ENCODE measurements at regions not wholly inside any gene's neighbourhood (a gene's known extent, or its start where the extent isn't known, plus 50 kb on each side); places are given as distances from the start of the nearest gene placed in this dataset.

- Mint-ChIP-seq H3K9me3 (peaks cover 0 to 2% (median 0%) of the 10 kb centered on the region in 7 donors), H3K4me1 (no peaks in the 10 kb centered on the region), H3K27ac (no peak overlapping the region), H3K36me3 (no peaks in the 10 kb centered on the region), H3K27me3 (no peaks in the 10 kb centered on the region), H3K4me3 (no peak overlapping the region)
- ATAC-seq (ENCODE audit: low read depth in 2 of 2), result no peak
- DNase-seq, result no peak
These were observed 367.4 kb downstream of the FBXO15 start for GRCh38 chr18:73780218-73780617.

- no peaks in the 10 kb centered on the region for H3K27me3 Mint-ChIP-seq
- H3K9me3 Mint-ChIP-seq, result no peaks in the 10 kb centered on the region
- H3K36me3 Mint-ChIP-seq, result no peaks in the 10 kb centered on the region
- ATAC-seq (ENCODE audit: low read depth in 2 of 2) (no peak), DNase-seq (no peak)
- H3K27ac Mint-ChIP-seq, result no peak overlapping the region
- no peak overlapping the region for H3K4me3 Mint-ChIP-seq
- no peaks in the 10 kb centered on the region for H3K4me1 Mint-ChIP-seq
These were observed 369.6 kb downstream of the FBXO15 start for GRCh38 chr18:73778032-73778359.

GRCh38 chr18:73777356-73778031 lies 370.1 kb downstream of the FBXO15 start:
- no peak overlapping the region for H3K4me3 Mint-ChIP-seq
- no peak overlapping the region for H3K27ac Mint-ChIP-seq
- H3K9me3 Mint-ChIP-seq, result no peaks in the 10 kb centered on the region
- no peak for DNase-seq
- no peak for ATAC-seq (ENCODE audit: low read depth in 2 of 2)
- H3K27me3 Mint-ChIP-seq, result no peaks in the 10 kb centered on the region
- no peaks in the 10 kb centered on the region for H3K4me1 Mint-ChIP-seq
- no peaks in the 10 kb centered on the region for H3K36me3 Mint-ChIP-seq

- ATAC-seq (ENCODE audit: low read depth in 2 of 2) (no peak), DNase-seq (no peak)
- H3K4me1 Mint-ChIP-seq, result no peaks in the 10 kb centered on the region
- H3K9me3 Mint-ChIP-seq, result no peaks in the 10 kb centered on the region
- H3K36me3 Mint-ChIP-seq, result no peaks in the 10 kb centered on the region
- H3K27ac Mint-ChIP-seq, result no peak overlapping the region
- no peak overlapping the region for H3K4me3 Mint-ChIP-seq
- H3K27me3 Mint-ChIP-seq, result no peaks in the 10 kb centered on the region
These were observed 372.7 kb downstream of the FBXO15 start for GRCh38 chr18:73774811-73775509.

- Mint-ChIP-seq H3K4me1 (peaks cover 2 to 16% (median 14%) of the 10 kb centered on the region in 3 donors), H3K4me3 (no peak overlapping the region), H3K27ac (no peak overlapping the region), H3K9me3 (no peaks in the 10 kb centered on the region), H3K27me3 (peaks cover 0 to 4% (median 0%) of the 10 kb centered on the region in 3 donors), H3K36me3 (no peaks in the 10 kb centered on the region)
- no peak for ATAC-seq (ENCODE audit: low read depth in 2 of 2)
- no peak for DNase-seq
These were observed 379.6 kb downstream of the FBXO15 start for GRCh38 chr18:73768043-73768442.

- H3K4me3 Mint-ChIP-seq, result no peak overlapping the region
- H3K27ac Mint-ChIP-seq, result peak overlapping the region in 2 of 6 donors; percentile 2 to 77
- H3K36me3 Mint-ChIP-seq, result no peaks in the 10 kb centered on the region
- DNase-seq (no peak), ATAC-seq (ENCODE audit: low read depth in 2 of 2) (peak in 1 of 2 donors; percentile 23)
- no peaks in the 10 kb centered on the region for H3K9me3 Mint-ChIP-seq
- peaks cover 0 to 4% (median 0%) of the 10 kb centered on the region in 3 donors for H3K27me3 Mint-ChIP-seq
- peaks cover 2 to 16% (median 14%) of the 10 kb centered on the region in 3 donors for H3K4me1 Mint-ChIP-seq
These were observed 380.6 kb downstream of the FBXO15 start for GRCh38 chr18:73766910-73767515.

GRCh38 chr18:73758446-73758845 lies 389.2 kb downstream of the FBXO15 start:
- Mint-ChIP-seq H3K4me1 (no peaks in the 10 kb centered on the region), H3K27me3 (no peaks in the 10 kb centered on the region)
- no peak for DNase-seq

GRCh38 chr18:73756256-73757091 lies 391.2 kb downstream of the FBXO15 start:
- H3K4me1 Mint-ChIP-seq, result no peaks in the 10 kb centered on the region
- no peaks in the 10 kb centered on the region for H3K9me3 Mint-ChIP-seq
- ATAC-seq (ENCODE audit: low read depth in 2 of 2) (no peak), DNase-seq (no peak)
- H3K27ac Mint-ChIP-seq, result no peak overlapping the region
- no peak overlapping the region for H3K4me3 Mint-ChIP-seq
- no peaks in the 10 kb centered on the region for H3K36me3 Mint-ChIP-seq
- no peaks in the 10 kb centered on the region for H3K27me3 Mint-ChIP-seq

More at GRCh38 chr18:73758446-73758845, 389.2 kb downstream of the FBXO15 start:
- Mint-ChIP-seq H3K36me3 (no peaks in the 10 kb centered on the region), H3K27ac (no peak overlapping the region), H3K4me3 (no peak overlapping the region), H3K9me3 (no peaks in the 10 kb centered on the region)
- no peak for ATAC-seq (ENCODE audit: low read depth in 2 of 2)

GRCh38 chr18:73752965-73753364 lies 394.7 kb downstream of the FBXO15 start:
- no peaks in the 10 kb centered on the region for H3K36me3 Mint-ChIP-seq
- no peak for ATAC-seq (ENCODE audit: low read depth in 2 of 2)
- no peak for DNase-seq

GRCh38 chr18:73752546-73752945 lies 395.1 kb downstream of the FBXO15 start:
- no peak overlapping the region for H3K27ac Mint-ChIP-seq
- no peaks in the 10 kb centered on the region for H3K9me3 Mint-ChIP-seq
- no peaks in the 10 kb centered on the region for H3K36me3 Mint-ChIP-seq
- no peak for ATAC-seq (ENCODE audit: low read depth in 2 of 2)
- no peaks in the 10 kb centered on the region for H3K27me3 Mint-ChIP-seq
- no peak overlapping the region for H3K4me3 Mint-ChIP-seq
- DNase-seq, result no peak
- H3K4me1 Mint-ChIP-seq, result no peaks in the 10 kb centered on the region

More at GRCh38 chr18:73752965-73753364, 394.7 kb downstream of the FBXO15 start:
- no peak overlapping the region for H3K27ac Mint-ChIP-seq
- no peaks in the 10 kb centered on the region for H3K27me3 Mint-ChIP-seq
- no peaks in the 10 kb centered on the region for H3K9me3 Mint-ChIP-seq
- H3K4me3 Mint-ChIP-seq, result no peak overlapping the region
- no peaks in the 10 kb centered on the region for H3K4me1 Mint-ChIP-seq

- H3K9me3 Mint-ChIP-seq, result no peaks in the 10 kb centered on the region
- H3K4me1 Mint-ChIP-seq, result no peaks in the 10 kb centered on the region
- H3K27me3 Mint-ChIP-seq, result no peaks in the 10 kb centered on the region
- H3K4me3 Mint-ChIP-seq, result no peak overlapping the region
- DNase-seq (no peak), ATAC-seq (ENCODE audit: low read depth in 2 of 2) (no peak)
- no peak overlapping the region for H3K27ac Mint-ChIP-seq
- no peaks in the 10 kb centered on the region for H3K36me3 Mint-ChIP-seq
These were observed 397.6 kb downstream of the FBXO15 start for GRCh38 chr18:73750052-73750451.

- Mint-ChIP-seq H3K9me3 (no peaks in the 10 kb centered on the region), H3K27ac (no peak overlapping the region), H3K4me1 (no peaks in the 10 kb centered on the region), H3K36me3 (no peaks in the 10 kb centered on the region), H3K27me3 (no peaks in the 10 kb centered on the region), H3K4me3 (no peak overlapping the region)
- ATAC-seq (ENCODE audit: low read depth in 2 of 2) (no peak), DNase-seq (no peak)
These were observed 398.3 kb downstream of the FBXO15 start for GRCh38 chr18:73749304-73749703.

GRCh38 chr18:73748731-73749130 lies 398.9 kb downstream of the FBXO15 start:
- H3K9me3 Mint-ChIP-seq, result peaks cover 0 to 2% (median 0%) of the 10 kb centered on the region in 7 donors
- no peak overlapping the region for H3K4me3 Mint-ChIP-seq
- no peaks in the 10 kb centered on the region for H3K4me1 Mint-ChIP-seq
- DNase-seq (no peak), ATAC-seq (ENCODE audit: low read depth in 2 of 2) (no peak)
- no peaks in the 10 kb centered on the region for H3K36me3 Mint-ChIP-seq
- H3K27ac Mint-ChIP-seq, result no peak overlapping the region
- peaks cover 0 to 3% (median 0%) of the 10 kb centered on the region in 3 donors for H3K27me3 Mint-ChIP-seq
